ENCODE measurements at regions not wholly inside any gene's neighbourhood (a gene's known extent, or its start where the extent isn't known, plus 50 kb on each side); places are given as distances from the start of the nearest gene placed in this dataset.

DNA sequence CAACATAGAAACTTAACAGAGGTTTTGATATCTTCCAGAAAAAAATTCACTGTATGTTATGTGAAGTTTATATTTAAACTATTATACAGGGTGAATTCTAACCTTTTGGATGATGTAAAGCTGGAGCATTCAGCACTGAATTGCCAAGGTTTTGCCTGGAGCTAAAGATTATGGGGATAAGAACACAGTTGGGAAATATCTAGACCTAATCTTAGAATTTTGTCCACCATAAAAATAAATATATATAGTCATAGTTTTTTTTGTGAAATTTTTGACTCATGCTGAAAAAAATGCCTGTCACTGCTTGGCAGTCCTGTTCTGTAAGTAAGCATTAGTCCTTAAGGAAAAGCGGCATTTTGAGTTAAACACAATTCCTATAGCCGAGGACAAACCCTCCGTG lies 339.3 kb upstream of the TMEFF2 start:
- TF ChIP-seq, protein P1, sequence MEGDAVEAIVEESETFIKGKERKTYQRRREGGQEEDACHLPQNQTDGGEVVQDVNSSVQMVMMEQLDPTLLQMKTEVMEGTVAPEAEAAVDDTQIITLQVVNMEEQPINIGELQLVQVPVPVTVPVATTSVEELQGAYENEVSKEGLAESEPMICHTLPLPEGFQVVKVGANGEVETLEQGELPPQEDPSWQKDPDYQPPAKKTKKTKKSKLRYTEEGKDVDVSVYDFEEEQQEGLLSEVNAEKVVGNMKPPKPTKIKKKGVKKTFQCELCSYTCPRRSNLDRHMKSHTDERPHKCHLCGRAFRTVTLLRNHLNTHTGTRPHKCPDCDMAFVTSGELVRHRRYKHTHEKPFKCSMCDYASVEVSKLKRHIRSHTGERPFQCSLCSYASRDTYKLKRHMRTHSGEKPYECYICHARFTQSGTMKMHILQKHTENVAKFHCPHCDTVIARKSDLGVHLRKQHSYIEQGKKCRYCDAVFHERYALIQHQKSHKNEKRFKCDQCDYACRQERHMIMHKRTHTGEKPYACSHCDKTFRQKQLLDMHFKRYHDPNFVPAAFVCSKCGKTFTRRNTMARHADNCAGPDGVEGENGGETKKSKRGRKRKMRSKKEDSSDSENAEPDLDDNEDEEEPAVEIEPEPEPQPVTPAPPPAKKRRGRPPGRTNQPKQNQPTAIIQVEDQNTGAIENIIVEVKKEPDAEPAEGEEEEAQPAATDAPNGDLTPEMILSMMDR (conservative IDR thresholded peaks at IDR 0.05; ENCODE audit: low read length), result no peak
- TF ChIP-seq EZH2phosphoT487 (IDR thresholded peaks at IDR 0.05; ENCODE audit: borderline replicate concordance), result no peak
